WI38 (cell line): ENCODE measurements at regions not wholly inside any gene's neighbourhood (a gene's known extent, or its start where the extent isn't known, plus 50 kb on each side); places are given as distances from the start of the nearest gene placed in this dataset.

Experiments used
- H3K4me3 ChIP-seq: 2 replicates; pipeline ENCODE4 v1.5.1; 2011; ENCODE audit warnings: low read depth, mild to moderate bottlenecking, control low read depth, low read length
- CTCF ChIP-seq: IDR thresholded peaks from 2 replicates; pipeline ENCODE4 v1.5.1; 2012; ENCODE audit warnings: low read depth, mild to moderate bottlenecking, control low read depth, low read length

GRCh38 chr12:127592245-127592644 is 674.7 kb upstream of the TMEM132C start:
- TF ChIP-seq CTCF = no peak
- H3K4me3 ChIP-seq = no peak overlapping the region

- no peak overlapping the region for H3K4me3 ChIP-seq
- no peak for TF ChIP-seq CTCF
These were observed 672.5 kb upstream of the TMEM132C start for GRCh38 chr12:127594351-127594970.

GRCh38 chr12:127595506-127595905 is 671.5 kb upstream of the TMEM132C start:
- H3K4me3 ChIP-seq = no peak overlapping the region
- no peak for TF ChIP-seq CTCF

GRCh38 chr12:127596891-127597290 is 670.1 kb upstream of the TMEM132C start:
- H3K4me3 ChIP-seq = no peak overlapping the region
- no peak for TF ChIP-seq CTCF

- no peak overlapping the region for H3K4me3 ChIP-seq
- no peak for TF ChIP-seq CTCF
These were observed 667.5 kb upstream of the TMEM132C start for GRCh38 chr12:127599436-127599835.

GRCh38 chr12:127600211-127600610 is 666.8 kb upstream of the TMEM132C start:
- no peak overlapping the region for H3K4me3 ChIP-seq
- TF ChIP-seq CTCF = no peak

GRCh38 chr12:127606476-127607015 is 660.4 kb upstream of the TMEM132C start:
- no peak overlapping the region for H3K4me3 ChIP-seq
- TF ChIP-seq CTCF = no peak
